ENCODE measurements at regions not wholly inside any gene's neighbourhood (a gene's known extent, or its start where the extent isn't known, plus 50 kb on each side); places are given as distances from the start of the nearest gene placed in this dataset.

GRCh38 chr12:43147878-43148277 lies 404.1 kb downstream of the ADAMTS20 start:
- no peak for DNase-seq (ENCODE audit: low spot score)
- TF ChIP-seq CTCF (IDR thresholded peaks at IDR 0.05; ENCODE audit: poor library complexity, severe bottlenecking), result no peak
- H3K27me3 ChIP-seq (ENCODE audit: insufficient read depth, poor library complexity, severe bottlenecking), result no peaks in the 10 kb centered on the region
- no peaks in the 10 kb centered on the region for H3K36me3 ChIP-seq (ENCODE audit: low read depth)
- ATAC-seq (ENCODE audit: low read depth), result no peak
- H3K9me3 ChIP-seq (ENCODE audit: severe bottlenecking), result no peaks in the 10 kb centered on the region
- H3K4me3 ChIP-seq (ENCODE audit: severe bottlenecking), result no peak overlapping the region
- peak overlapping the region; percentile 24 for H3K27ac ChIP-seq (ENCODE audit: poor library complexity, severe bottlenecking)
- peaks cover 23% of the 10 kb centered on the region for H3K4me1 ChIP-seq (ENCODE audit: insufficient read depth, poor library complexity, severe bottlenecking)

GRCh38 chr12:43145481-43145880 lies 406.5 kb downstream of the ADAMTS20 start:
- Histone ChIP-seq H3K27me3 (ENCODE audit: insufficient read depth, poor library complexity, severe bottlenecking) (no peaks in the 10 kb centered on the region), H3K36me3 (ENCODE audit: low read depth) (no peaks in the 10 kb centered on the region), H3K27ac (ENCODE audit: poor library complexity, severe bottlenecking) (no peak overlapping the region), H3K4me1 (ENCODE audit: insufficient read depth, poor library complexity, severe bottlenecking) (peaks cover 17% of the 10 kb centered on the region), H3K4me3 (ENCODE audit: severe bottlenecking) (no peak overlapping the region), H3K9me3 (ENCODE audit: severe bottlenecking) (no peaks in the 10 kb centered on the region)
- no peak for ATAC-seq (ENCODE audit: low read depth)
- no peak for DNase-seq (ENCODE audit: low spot score)
- no peak for TF ChIP-seq CTCF (IDR thresholded peaks at IDR 0.05; ENCODE audit: poor library complexity, severe bottlenecking)

GRCh38 chr12:43143278-43143677 lies 408.7 kb downstream of the ADAMTS20 start:
- no peaks in the 10 kb centered on the region for H3K9me3 ChIP-seq (ENCODE audit: severe bottlenecking)
- no peak overlapping the region for H3K27ac ChIP-seq (ENCODE audit: poor library complexity, severe bottlenecking)
- H3K27me3 ChIP-seq (ENCODE audit: insufficient read depth, poor library complexity, severe bottlenecking), result no peaks in the 10 kb centered on the region
- H3K36me3 ChIP-seq (ENCODE audit: low read depth), result no peaks in the 10 kb centered on the region
- DNase-seq (ENCODE audit: low spot score) (no peak), ATAC-seq (ENCODE audit: low read depth) (no peak)
- no peak for TF ChIP-seq CTCF (IDR thresholded peaks at IDR 0.05; ENCODE audit: poor library complexity, severe bottlenecking)
- no peak overlapping the region for H3K4me3 ChIP-seq (ENCODE audit: severe bottlenecking)
- peaks cover 6% of the 10 kb centered on the region for H3K4me1 ChIP-seq (ENCODE audit: insufficient read depth, poor library complexity, severe bottlenecking)

GRCh38 chr12:43132291-43132690 lies 419.7 kb downstream of the ADAMTS20 start:
- Histone ChIP-seq H3K9me3 (ENCODE audit: severe bottlenecking) (no peaks in the 10 kb centered on the region), H3K4me1 (ENCODE audit: insufficient read depth, poor library complexity, severe bottlenecking) (no peaks in the 10 kb centered on the region), H3K4me3 (ENCODE audit: severe bottlenecking) (no peak overlapping the region), H3K27ac (ENCODE audit: poor library complexity, severe bottlenecking) (no peak overlapping the region), H3K27me3 (ENCODE audit: insufficient read depth, poor library complexity, severe bottlenecking) (no peaks in the 10 kb centered on the region), H3K36me3 (ENCODE audit: low read depth) (no peaks in the 10 kb centered on the region)
- ATAC-seq (ENCODE audit: low read depth), result no peak
- no peak for TF ChIP-seq CTCF (IDR thresholded peaks at IDR 0.05; ENCODE audit: poor library complexity, severe bottlenecking)
- DNase-seq (ENCODE audit: low spot score), result no peak

GRCh38 chr12:43131301-43131700 lies 420.7 kb downstream of the ADAMTS20 start:
- ATAC-seq (ENCODE audit: low read depth) (no peak), DNase-seq (ENCODE audit: low spot score) (no peak)
- no peaks in the 10 kb centered on the region for H3K4me1 ChIP-seq (ENCODE audit: insufficient read depth, poor library complexity, severe bottlenecking)
- no peaks in the 10 kb centered on the region for H3K27me3 ChIP-seq (ENCODE audit: insufficient read depth, poor library complexity, severe bottlenecking)
- no peaks in the 10 kb centered on the region for H3K36me3 ChIP-seq (ENCODE audit: low read depth)
- TF ChIP-seq CTCF (IDR thresholded peaks at IDR 0.05; ENCODE audit: poor library complexity, severe bottlenecking), result no peak
- no peak overlapping the region for H3K27ac ChIP-seq (ENCODE audit: poor library complexity, severe bottlenecking)
- no peaks in the 10 kb centered on the region for H3K9me3 ChIP-seq (ENCODE audit: severe bottlenecking)
- H3K4me3 ChIP-seq (ENCODE audit: severe bottlenecking), result no peak overlapping the region
